NOMO-1 (cell line): ENCODE measurements at regions not wholly inside any gene's neighbourhood (a gene's known extent, or its start where the extent isn't known, plus 50 kb on each side); places are given as distances from the start of the nearest gene placed in this dataset.

Experiments used
- DNase-seq, 2 experiments: peaks; one replicate each; lab custom pipeline; 2025; ENCODE audit not compliant: unreplicated experiment in 2 of 2; lab: John Stamatoyannopoulos, UW

DNA sequence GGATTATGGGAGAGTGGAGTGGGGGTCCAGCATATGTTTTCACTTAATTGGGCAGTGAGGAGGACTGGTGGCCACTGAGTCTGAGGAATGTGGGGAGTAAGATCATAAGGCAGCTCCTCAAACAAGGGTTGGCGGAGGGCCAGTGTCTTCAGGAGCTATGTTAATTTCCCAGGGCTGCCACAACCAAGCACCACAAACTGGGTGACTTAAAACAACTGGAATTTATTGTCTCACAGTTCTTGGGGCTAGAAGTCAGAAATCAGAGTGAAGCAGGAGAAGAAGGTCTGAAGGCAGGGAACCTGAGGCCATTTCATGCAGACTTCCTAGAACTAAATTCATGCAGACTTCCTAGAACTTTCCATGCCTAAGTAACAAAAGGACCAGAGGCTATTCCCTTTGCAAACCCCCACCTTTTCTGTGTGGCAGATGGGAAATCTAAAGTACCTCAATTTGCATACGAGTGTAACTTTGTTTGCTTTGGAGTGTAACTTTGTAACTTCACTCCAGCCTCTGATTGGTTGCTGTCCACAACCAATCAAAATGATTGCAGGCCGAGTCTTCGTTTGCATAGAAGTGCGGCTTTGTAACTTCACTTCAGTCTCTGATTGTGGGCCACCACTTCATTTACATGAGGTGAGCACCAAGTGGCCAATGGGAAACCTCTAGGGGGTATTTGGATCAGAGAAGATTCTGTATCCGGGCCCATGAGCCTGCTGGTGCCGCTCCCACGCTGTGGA is 50.5 kb upstream of the ZBED5 start:
- DNase-seq: no peak
